ENCODE measurements at regions not wholly inside any gene's neighbourhood (a gene's known extent, or its start where the extent isn't known, plus 50 kb on each side); places are given as distances from the start of the nearest gene placed in this dataset.

GRCh38 chr14:104296388-104297312, 158.3 kb downstream of the KIF26A start:
- TF ChIP-seq CTCF (IDR thresholded peaks at IDR 0.05; ENCODE audit: low read depth, low read length, missing control alignments), result no peak
- no peak for DNase-seq (ENCODE audit: extremely low read depth, low read depth)
- no peak overlapping the region for H3K4me3 ChIP-seq (replicated peaks; ENCODE audit: low read depth, low read length)

DNA sequence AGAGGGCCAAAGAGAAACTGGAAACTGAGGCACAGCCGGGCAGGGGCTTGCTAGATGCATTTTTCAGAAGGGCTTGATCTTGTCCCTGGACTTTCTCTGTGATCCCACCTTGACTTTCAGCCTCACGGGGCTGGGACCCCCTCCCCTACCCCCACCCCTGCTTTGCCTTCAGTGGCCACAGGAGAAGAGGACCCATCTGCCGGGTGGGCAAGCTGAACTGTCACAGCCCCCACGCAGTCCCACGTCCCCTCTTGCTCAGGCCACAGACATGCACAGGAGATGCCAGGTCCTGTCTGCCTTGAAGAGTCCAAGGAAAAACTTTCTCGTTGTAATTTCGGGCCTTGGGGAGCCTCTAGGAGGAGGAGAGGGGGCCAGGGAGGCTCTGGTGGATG, 158.9 kb downstream of the KIF26A start:
- TF ChIP-seq CTCF (IDR thresholded peaks at IDR 0.05; ENCODE audit: low read depth, low read length, missing control alignments), result no peak
- no peak for DNase-seq (ENCODE audit: extremely low read depth, low read depth)
- H3K4me3 ChIP-seq (replicated peaks; ENCODE audit: low read depth, low read length), result no peak overlapping the region

GRCh38 chr14:104297721-104298401, 159.5 kb downstream of the KIF26A start:
- H3K4me3 ChIP-seq (replicated peaks; ENCODE audit: low read depth, low read length), result no peak overlapping the region
- DNase-seq (ENCODE audit: extremely low read depth, low read depth), result no peak

DNA sequence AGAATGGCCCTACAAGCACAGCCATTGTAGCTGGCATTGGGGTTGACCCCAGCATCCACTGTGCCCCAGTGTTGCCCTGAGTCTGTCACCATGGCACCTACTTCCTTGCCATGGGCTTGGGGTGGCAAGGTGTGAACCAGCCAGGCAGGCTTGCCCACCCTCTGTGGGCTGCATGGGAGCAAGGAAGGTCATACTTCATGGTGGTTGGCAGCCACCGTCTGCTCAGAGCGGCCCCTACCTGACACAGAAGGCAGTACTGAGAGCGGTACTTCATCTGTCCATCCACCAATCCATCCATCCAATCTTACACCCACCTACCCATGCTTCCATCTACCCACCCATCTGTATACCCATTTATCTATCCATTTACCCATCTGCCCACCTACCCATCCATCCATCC, 160.1 kb downstream of the KIF26A start:
- H3K4me3 ChIP-seq (replicated peaks; ENCODE audit: low read depth, low read length), result no peak overlapping the region
- TF ChIP-seq CTCF (IDR thresholded peaks at IDR 0.05; ENCODE audit: low read depth, low read length, missing control alignments), result no peak
- no peak for DNase-seq (ENCODE audit: extremely low read depth, low read depth)

More at GRCh38 chr14:104297721-104298401, 159.5 kb downstream of the KIF26A start:
- no peak for TF ChIP-seq CTCF (IDR thresholded peaks at IDR 0.05; ENCODE audit: low read depth, low read length, missing control alignments)

DNA sequence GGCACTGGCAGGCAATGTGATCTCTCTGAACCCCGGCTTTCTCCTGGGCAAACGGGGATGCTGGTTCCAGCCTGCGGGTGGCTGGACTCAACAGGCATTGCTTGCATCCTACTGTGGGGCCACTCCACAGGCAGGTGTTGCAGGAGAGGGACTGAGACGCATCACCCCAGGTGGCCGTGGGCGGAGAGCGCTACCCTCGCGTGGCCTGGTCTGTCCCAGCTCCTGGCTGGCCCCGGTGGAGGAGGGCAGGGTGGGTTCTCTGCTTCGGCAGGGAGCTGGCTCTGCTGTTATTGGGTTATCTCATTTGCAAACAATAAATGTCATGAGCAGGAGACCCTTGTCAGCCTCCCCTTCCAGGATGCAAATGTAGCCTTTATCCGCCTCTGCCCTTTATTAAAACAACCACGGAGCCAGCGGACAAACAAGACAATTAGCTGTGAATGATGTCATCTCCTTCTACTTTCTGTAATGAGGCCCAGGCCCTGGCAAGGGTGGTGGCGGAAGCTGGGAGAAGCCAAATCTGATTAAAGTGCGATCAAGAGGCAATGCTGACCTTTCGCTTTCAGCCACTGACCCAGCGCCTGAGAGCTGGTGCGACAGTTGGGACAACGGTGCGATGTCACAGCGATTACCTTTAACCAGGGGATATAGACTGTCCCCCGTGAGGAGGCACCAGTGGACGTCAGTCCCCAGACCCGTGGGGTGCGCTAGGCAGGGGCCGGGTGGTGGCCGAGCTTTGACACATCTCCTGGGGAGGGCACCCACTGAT, 161.8 kb downstream of the KIF26A start:
- TF ChIP-seq CTCF (IDR thresholded peaks at IDR 0.05; ENCODE audit: low read depth, low read length, missing control alignments), result no peak
- DNase-seq (ENCODE audit: extremely low read depth, low read depth), result no peak
- H3K4me3 ChIP-seq (replicated peaks; ENCODE audit: low read depth, low read length), result no peak overlapping the region

DNA sequence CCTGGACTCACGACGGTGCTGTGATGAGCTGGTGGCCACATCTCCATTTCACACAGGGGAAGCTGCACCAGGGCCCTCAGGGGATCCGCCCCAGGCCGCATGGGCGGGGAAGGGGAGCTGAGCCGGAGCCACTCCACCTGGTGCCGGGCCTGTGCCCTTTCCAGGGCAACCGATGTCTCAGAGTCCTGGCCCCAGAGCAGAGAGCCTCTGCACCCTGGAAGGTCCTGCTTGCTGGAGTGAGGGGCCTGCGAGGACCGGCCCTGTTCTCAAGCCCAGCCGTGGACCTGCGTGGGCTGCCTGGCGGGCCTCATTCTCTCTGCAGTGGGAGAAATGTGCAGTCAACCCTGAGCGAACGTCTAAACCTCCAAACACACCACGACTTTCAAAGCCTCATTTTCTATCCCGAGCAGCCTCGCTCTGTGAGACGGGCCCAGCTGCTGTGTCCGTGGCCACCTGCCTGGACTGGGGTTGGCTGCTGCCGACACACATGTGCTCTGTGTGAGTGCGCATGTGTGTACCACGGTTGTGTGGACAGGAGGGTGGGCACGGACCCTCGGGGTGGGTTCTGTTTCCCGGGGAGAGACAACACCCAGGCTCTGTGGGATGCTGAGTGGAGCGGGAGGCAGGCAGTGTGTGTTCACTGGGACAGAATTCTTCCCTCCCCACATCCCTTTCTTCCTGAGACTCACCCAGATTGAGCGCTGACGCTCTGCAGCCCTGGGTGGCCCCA, 163.5 kb downstream of the KIF26A start:
- no peak for DNase-seq (ENCODE audit: extremely low read depth, low read depth)
- no peak for TF ChIP-seq CTCF (IDR thresholded peaks at IDR 0.05; ENCODE audit: low read depth, low read length, missing control alignments)
- no peak overlapping the region for H3K4me3 ChIP-seq (replicated peaks; ENCODE audit: low read depth, low read length)
